RWPE2 (cell line): ENCODE measurements at regions not wholly inside any gene's neighbourhood (a gene's known extent, or its start where the extent isn't known, plus 50 kb on each side); places are given as distances from the start of the nearest gene placed in this dataset.

Experiments used
- ATAC-seq: fragments of 200-7000 bp; cut with Tn5 transposase; 3 replicates; pipeline ENCODE4 v1.9.1; 2021; ENCODE audit warnings: low read depth
- DNase-seq: peaks from one replicate; pipeline ENCODE4 v3.0.0-alpha.2; 2020; ENCODE audit warnings: low spot score
- H3K27ac ChIP-seq: fragments of 450-650 bp; 2 replicates; pipeline ENCODE4 v1.5.1; 2017; ENCODE audit warnings: mild to moderate bottlenecking; ENCODE audit not compliant: poor library complexity, severe bottlenecking
- H3K27me3 ChIP-seq: fragments of 250-450 bp; sonication (Bioruptor Pico); 2 replicates; pipeline ENCODE4 v1.5.1; 2021; ENCODE audit warnings: mild to moderate bottlenecking, moderate library complexity; ENCODE audit not compliant: insufficient read depth, poor library complexity, severe bottlenecking
- H3K36me3 ChIP-seq: fragments of 250-450 bp; sonication (Bioruptor Pico); 2 replicates; pipeline ENCODE4 v1.5.1; 2020; ENCODE audit warnings: low read depth, mild to moderate bottlenecking, moderate library complexity
- H3K4me1 ChIP-seq: fragments of 250-450 bp; sonication (Bioruptor Pico); 2 replicates; pipeline ENCODE4 v1.5.1; 2021; ENCODE audit warnings: mild to moderate bottlenecking, moderate library complexity; ENCODE audit not compliant: insufficient read depth, poor library complexity, severe bottlenecking
- H3K4me3 ChIP-seq: fragments of 250-450 bp; sonication (Bioruptor Pico); 2 replicates; pipeline ENCODE4 v1.5.1; 2021; ENCODE audit warnings: mild to moderate bottlenecking, moderate library complexity; ENCODE audit not compliant: severe bottlenecking
- H3K9me3 ChIP-seq: fragments of 250-450 bp; sonication (Bioruptor Pico); 2 replicates; pipeline ENCODE4 v1.5.1; 2021; ENCODE audit warnings: mild to moderate bottlenecking, moderate library complexity; ENCODE audit not compliant: severe bottlenecking
- CTCF ChIP-seq: fragments of 450-650 bp; IDR thresholded peaks from one replicate; pipeline ENCODE4 v1.5.1; 2017; ENCODE audit warnings: mild to moderate bottlenecking, moderate library complexity; ENCODE audit not compliant: poor library complexity, severe bottlenecking

- no peak for DNase-seq
- no peak for TF ChIP-seq CTCF
Observed at GRCh38 chr5:53831496-53831895, 271.1 kb downstream of the NDUFS4 start.

More at GRCh38 chr5:53831496-53831895, 271.1 kb downstream of the NDUFS4 start:
- Histone ChIP-seq H3K27me3 (no peaks in the 10 kb centered on the region), H3K4me1 (no peaks in the 10 kb centered on the region), H3K9me3 (no peaks in the 10 kb centered on the region), H3K27ac (no peak overlapping the region), H3K4me3 (no peak overlapping the region), H3K36me3 (no peaks in the 10 kb centered on the region)
- ATAC-seq, result no peak
